A549 (cell line): ENCODE measurements at regions not wholly inside any gene's neighbourhood (a gene's known extent, or its start where the extent isn't known, plus 50 kb on each side); places are given as distances from the start of the nearest gene placed in this dataset.

Experiments used
- ATAC-seq, 2 experiments: fragments of 200-7000 bp in 1 of 2; fragments of >200 bp in 1 of 2; cut with Nextera tagmentation in 1 of 2; cut with Tn5 transposase in 1 of 2; 3 replicates each; pipeline versions ENCODE4 v1.8.0 to v1.9.1; 2018 to 2020; ENCODE audit warnings: mild to moderate bottlenecking in 1 of 2, moderate library complexity in 1 of 2
- CTCF ChIA-PET: fragments of 300-600 bp; sonication (Branson Sonifier 250); formaldehyde crosslinking; extraction: SDS; loops from one replicate; lab custom pipeline; 2021; ENCODE audit warnings: antibody characterized with exemption, inconsistent platforms; lab: Yijun Ruan, JAX
- POLR2A ChIA-PET: fragments of 350-600 bp; formaldehyde crosslinking; extraction: SDS; loops from one replicate; lab custom pipeline; 2021; ENCODE audit warnings: antibody characterized with exemption, inconsistent platforms; lab: Yijun Ruan, JAX
- DNase-seq, 2 experiments: peaks; one replicate each; pipeline versions ENCODE4 v3.0.0 to v3.0.0-alpha.2; 2011 to 2016; ENCODE audit warnings: low read depth in 1 of 2, low spot score in 1 of 2
- FAIRE-seq: peaks from 2 replicates; lab custom pipeline; 2011; peaks lifted over from hg19 to GRCh38; lab: Jason Lieb, UNC
- H3K27ac ChIP-seq, 2 experiments: fragments of >200 bp; sonication (Bioruptor Twin); formaldehyde crosslinking; 3 replicates each; pipeline ENCODE4 v1.5.1; 2016 to 2017
- H3K4me1 ChIP-seq: fragments of >200 bp; sonication (Bioruptor Twin); formaldehyde crosslinking; 3 replicates; pipeline ENCODE4 v1.6.1; 2016
- H3K4me2 ChIP-seq: fragments of >200 bp; sonication (Bioruptor Twin); formaldehyde crosslinking; 3 replicates; pipeline ENCODE4 v1.6.1; 2016
- H3K4me3 ChIP-seq: fragments of >200 bp; sonication (Bioruptor Twin); formaldehyde crosslinking; 3 replicates; pipeline ENCODE4 v1.5.1; 2016
- H3K9me3 ChIP-seq: fragments of >200 bp; sonication (Bioruptor Twin); formaldehyde crosslinking; 3 replicates; pipeline ENCODE4 v1.6.1; 2016
- BCL3 ChIP-seq: fragments of >200 bp; sonication (Bioruptor Twin); formaldehyde crosslinking; IDR thresholded peaks from 3 replicates; pipeline ENCODE4 v1.6.1; 2016
- CBX2 ChIP-seq: fragments of 200-600 bp; sonication (generic); IDR thresholded peaks from 2 replicates; pipeline ENCODE4 v1.6.1; 2016; ENCODE audit warnings: low read depth, mild to moderate bottlenecking, borderline replicate concordance
- CHD2 ChIP-seq: fragments of 150-350 bp; IDR thresholded peaks from 2 replicates; pipeline ENCODE4 v1.6.1; 2014; ENCODE audit warnings: low read length; ENCODE audit not compliant: partially characterized antibody
- EHMT2 ChIP-seq: fragments of 200-600 bp; sonication (generic); IDR thresholded peaks from 2 replicates; pipeline ENCODE4 v1.6.1; 2016; ENCODE audit warnings: antibody characterized with exemption, low read depth, mild to moderate bottlenecking, moderate library complexity
- ELK1 ChIP-seq: fragments of 150-350 bp; IDR thresholded peaks from 2 replicates; pipeline ENCODE4 v1.6.1; 2014; ENCODE audit warnings: low read depth, mild to moderate bottlenecking, low read length
- ESRRA ChIP-seq: fragments of 150-350 bp; IDR thresholded peaks from 2 replicates; pipeline ENCODE4 v1.6.1; 2014; ENCODE audit warnings: mild to moderate bottlenecking, low read length, borderline replicate concordance
- GATA3 ChIP-seq: IDR thresholded peaks from 2 replicates; pipeline ENCODE4 v1.6.1; 2012; ENCODE audit warnings: borderline replicate concordance
- HES2 ChIP-seq: fragments of >200 bp; sonication (Bioruptor Twin); formaldehyde crosslinking; IDR thresholded peaks from 2 replicates; pipeline ENCODE4 v1.6.1; 2016
- JUN ChIP-seq, 2 experiments: fragments of >200 bp; sonication (Bioruptor Twin); formaldehyde crosslinking; IDR thresholded peaks; 2 replicates in 1 of 2; 3 replicates in 1 of 2; pipeline ENCODE4 v1.6.1; 2016 to 2017
- KDM1A ChIP-seq: fragments of 200-600 bp; sonication (generic); IDR thresholded peaks from 2 replicates; pipeline ENCODE4 v1.6.1; 2016; ENCODE audit warnings: low read depth, mild to moderate bottlenecking
- NFE2L2 ChIP-seq: fragments of 150-350 bp; conservative IDR thresholded peaks from 2 replicates; pipeline ENCODE4 v1.6.1; 2014; ENCODE audit warnings: low read length
- RAD21 ChIP-seq, 2 experiments: fragments of >200 bp in 1 of 2; sonication (Bioruptor Twin) in 1 of 2; formaldehyde crosslinking in 1 of 2; IDR thresholded peaks in 1 of 2; conservative IDR thresholded peaks in 1 of 2; 2 replicates in 1 of 2; 3 replicates in 1 of 2; pipeline ENCODE4 v1.6.1; 2012 to 2018; ENCODE audit warnings: inconsistent platforms in 1 of 2
- RCOR1 ChIP-seq: fragments of 150-350 bp; IDR thresholded peaks from 2 replicates; pipeline ENCODE4 v1.6.1; 2014; ENCODE audit warnings: antibody characterized with exemption, low read length, low read depth
- RNF2 ChIP-seq: fragments of 200-600 bp; sonication (generic); IDR thresholded peaks from 2 replicates; pipeline ENCODE4 v1.6.1; 2016; ENCODE audit warnings: low read depth, mild to moderate bottlenecking, antibody characterized with exemption, moderate library complexity, borderline replicate concordance
- ZNF302 ChIP-seq: fragments of 250-450 bp; sonication (Bioruptor Pico); IDR thresholded peaks from 2 replicates; pipeline ENCODE4 v1.9.0; 2021; ENCODE audit warnings: inconsistent platforms, mild to moderate bottlenecking, moderate library complexity
- WGBS: methylation state at CpG from one replicate; pipeline ENCODE4 v1.1.6; 2017; ENCODE audit errors: missing lambda C conversion rate; 5-methylcytosine and 5-hydroxymethylcytosine counted together

- DNase-seq (no peak), FAIRE-seq (no peak), ATAC-seq (no peak)
- Histone ChIP-seq H3K4me2 (no peak overlapping the region), H3K9me3 (no peaks in the 10 kb centered on the region), H3K4me3 (no peak overlapping the region), H3K4me1 (no peaks in the 10 kb centered on the region), H3K27ac (no peak overlapping the region)
- CTCF ChIA-PET = no interaction called here
- POLR2A ChIA-PET = no interaction called here
- TF ChIP-seq KDM1A (no peak), ELK1 (no peak), RNF2 (no peak), NFE2L2 (no peak), BCL3 (no peak)
- 36% methylated on average over 1 of the region's 1 CpG for WGBS
These were observed 74.7 kb downstream of the PTCHD4 start for GRCh38 chr6:48036316-48036715.

- Histone ChIP-seq H3K4me1 (no peaks in the 10 kb centered on the region), H3K27ac (no peak overlapping the region)
- peak in 1 of 2 experiments; percentile 8 for DNase-seq
- WGBS = 63% methylated on average over 5 of the region's 5 CpGs
- no peak for TF ChIP-seq CHD2
- TF ChIP-seq, all 56 proteins: peak for 0
- ChIA-PET CTCF (interaction anchor here (0.6 kb wide), 1 partner anchor 280 kb away, joined by 3 read pairs; no protein-coding TSS in a partner anchor), POLR2A (no interaction called here)
- FAIRE-seq = no peak
- Histone ChIP-seq H3K4me3 (no peak overlapping the region), H3K9me3 (no peaks in the 10 kb centered on the region), H3K4me2 (no peak overlapping the region)
- ATAC-seq = no peak
These were observed 78.8 kb downstream of the PTCHD4 start for GRCh38 chr6:48032151-48032550.

- H3K4me2 ChIP-seq = no peak overlapping the region
- CTCF ChIA-PET = no interaction called here
- POLR2A ChIA-PET = no interaction called here
- DNase-seq (no peak), ATAC-seq (no peak), FAIRE-seq (no peak)
- 75% methylated on average over 2 of the region's 2 CpGs for WGBS
- TF ChIP-seq RCOR1 = no peak
- TF ChIP-seq JUN (IDR thresholded peaks at IDR 0.05) = no peak
- TF ChIP-seq EHMT2 = no peak
- no peak for TF ChIP-seq RAD21 (conservative IDR thresholded peaks at IDR 0.05 in 1 of 2, IDR thresholded peaks at IDR 0.05 in 1 of 2)
- no peak for TF ChIP-seq NFE2L2
- no peak for TF ChIP-seq CBX2
- TF ChIP-seq GATA3 = no peak
- no peak overlapping the region for H3K27ac ChIP-seq
- no peaks in the 10 kb centered on the region for H3K9me3 ChIP-seq
- no peaks in the 10 kb centered on the region for H3K4me1 ChIP-seq
- H3K4me3 ChIP-seq = no peak overlapping the region
These were observed 79.3 kb downstream of the PTCHD4 start for GRCh38 chr6:48031711-48032110.

- DNase-seq (no peak), ATAC-seq (no peak), FAIRE-seq (no peak)
- Histone ChIP-seq H3K9me3 (no peaks in the 10 kb centered on the region), H3K4me2 (no peak overlapping the region), H3K4me3 (no peak overlapping the region), H3K27ac (no peak overlapping the region), H3K4me1 (no peaks in the 10 kb centered on the region)
- ChIA-PET POLR2A (no interaction called here), CTCF (no interaction called here)
- 41% methylated on average over 8 of the region's 8 CpGs for WGBS
- TF ChIP-seq RNF2 (no peak), HES2 (no peak), ESRRA (no peak), ZNF302 (CRISPR knock-in tag) (no peak)
These were observed 83.1 kb downstream of the PTCHD4 start for GRCh38 chr6:48027704-48028435.
